Islet precursor cell (in vitro differentiated cells): ENCODE measurements at regions not wholly inside any gene's neighbourhood (a gene's known extent, or its start where the extent isn't known, plus 50 kb on each side); places are given as distances from the start of the nearest gene placed in this dataset.

Source experiments
- DNase-seq: peaks from one replicate; pipeline ENCODE4 v3.0.0-alpha.2; 2018

DNA sequence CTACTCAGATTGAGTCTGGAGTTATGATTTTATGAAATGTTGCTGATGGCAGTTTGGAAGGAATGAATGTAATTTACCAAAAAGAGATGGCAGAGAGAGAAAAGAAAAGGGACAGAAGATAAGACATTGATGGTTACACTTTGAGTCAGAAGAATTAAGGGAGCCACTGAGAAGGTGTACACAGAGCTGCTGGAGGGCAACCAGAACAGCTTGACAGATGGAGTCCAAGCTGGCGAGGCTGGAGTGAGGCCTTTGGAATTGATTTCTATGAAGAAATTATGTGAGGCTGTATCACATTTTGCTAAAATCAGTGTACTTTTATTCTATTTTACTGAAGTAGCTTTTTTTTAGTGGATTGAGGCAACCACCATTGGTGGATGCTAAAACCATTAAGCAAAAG, 740.5 kb downstream of the REEP3 start:
- DNase-seq: no peak

DNA sequence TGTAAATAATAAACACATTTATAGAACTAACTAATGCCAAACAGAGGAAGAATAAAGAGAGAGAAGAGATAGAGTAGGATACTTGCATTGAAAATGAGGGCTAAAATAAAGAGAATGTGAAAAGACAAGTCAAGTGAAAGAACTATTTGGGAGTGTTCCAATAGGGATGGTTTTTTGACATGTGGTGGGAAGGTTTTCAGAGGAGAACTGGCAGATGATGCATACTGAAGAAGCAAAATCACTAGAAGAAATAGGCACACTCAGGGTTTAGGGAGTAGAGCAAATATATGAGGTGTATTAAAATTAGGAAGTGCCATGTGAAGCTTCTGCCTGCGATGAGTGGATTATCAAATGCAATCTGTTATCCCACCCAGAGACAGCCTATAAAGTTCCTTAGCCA, 744.8 kb downstream of the REEP3 start:
- DNase-seq: no peak

DNA sequence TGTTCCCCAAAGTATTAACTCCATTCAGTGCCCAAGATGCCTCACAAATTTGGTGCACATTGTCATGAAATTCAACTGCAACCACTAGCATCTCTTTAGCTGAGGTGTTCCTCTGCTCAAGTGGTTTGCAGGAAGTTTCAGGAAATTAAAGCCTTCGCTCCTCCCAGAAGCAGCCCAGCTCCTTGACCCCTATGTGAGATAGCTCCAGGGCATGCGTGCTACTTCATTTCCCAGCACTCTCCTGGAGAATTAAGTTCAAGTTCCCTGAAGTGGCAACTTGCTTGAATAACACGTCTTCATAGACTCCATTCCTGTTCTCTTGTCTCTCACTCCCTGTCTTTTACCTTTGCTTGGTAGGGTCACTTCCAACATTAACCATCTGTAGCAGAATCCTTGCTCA, 750.3 kb downstream of the REEP3 start:
- no peak for DNase-seq

DNA sequence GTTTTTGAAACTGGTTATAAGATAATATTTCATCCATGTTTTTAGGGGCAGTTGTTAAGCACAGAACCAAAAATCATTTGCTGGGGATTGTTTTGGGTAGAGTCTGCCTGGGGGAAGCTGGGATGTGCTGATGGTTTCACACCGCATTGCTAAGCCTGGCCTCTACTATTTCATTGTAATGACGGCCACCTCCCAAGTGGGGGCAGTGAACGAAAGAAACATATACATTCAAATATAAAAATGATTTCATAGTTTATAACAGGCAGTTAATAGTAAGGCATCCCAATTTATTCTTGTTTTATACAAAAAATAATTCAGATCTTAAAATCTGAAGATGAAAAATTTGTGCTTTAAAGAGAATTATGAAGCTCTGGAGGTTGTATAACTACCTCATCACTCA, 750.8 kb downstream of the REEP3 start:
- DNase-seq: no peak

DNA sequence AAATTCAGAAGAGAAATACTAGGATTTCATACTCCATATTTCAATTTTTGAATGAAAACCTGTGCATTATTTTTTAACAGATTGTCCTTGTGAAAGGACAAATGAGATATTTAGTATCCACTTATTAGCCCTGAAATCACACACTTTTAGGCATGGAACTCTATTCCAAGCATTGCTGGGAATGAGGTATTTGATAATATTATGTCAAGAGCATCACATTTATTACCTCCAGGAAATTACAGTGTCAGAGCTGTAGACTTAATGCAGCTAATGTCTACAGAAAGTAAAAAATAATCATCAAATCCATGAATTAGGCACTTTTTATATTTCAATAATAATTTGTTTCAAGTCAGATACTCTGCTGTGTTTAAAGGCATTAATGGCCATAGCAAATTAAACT, 753.8 kb downstream of the REEP3 start:
- no peak for DNase-seq

DNA sequence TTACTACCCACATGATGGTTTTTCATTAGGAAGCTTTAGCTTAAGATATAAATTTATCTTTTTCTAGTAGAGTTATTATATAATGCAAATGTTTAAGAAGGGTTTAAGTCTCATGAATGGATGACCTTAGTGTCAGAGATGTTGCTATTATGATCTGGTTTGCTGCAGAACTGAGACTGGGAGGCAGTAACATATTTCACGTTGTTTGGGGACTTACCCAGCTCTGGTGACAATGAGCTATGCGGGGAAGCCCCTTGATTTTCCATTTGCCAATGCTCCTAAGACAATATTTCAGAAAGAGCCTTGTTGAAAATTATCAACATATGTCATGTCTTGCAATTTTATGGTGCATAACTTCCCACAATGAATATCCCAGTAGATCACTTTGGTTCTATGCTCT, 754.6 kb downstream of the REEP3 start:
- no peak for DNase-seq

DNA sequence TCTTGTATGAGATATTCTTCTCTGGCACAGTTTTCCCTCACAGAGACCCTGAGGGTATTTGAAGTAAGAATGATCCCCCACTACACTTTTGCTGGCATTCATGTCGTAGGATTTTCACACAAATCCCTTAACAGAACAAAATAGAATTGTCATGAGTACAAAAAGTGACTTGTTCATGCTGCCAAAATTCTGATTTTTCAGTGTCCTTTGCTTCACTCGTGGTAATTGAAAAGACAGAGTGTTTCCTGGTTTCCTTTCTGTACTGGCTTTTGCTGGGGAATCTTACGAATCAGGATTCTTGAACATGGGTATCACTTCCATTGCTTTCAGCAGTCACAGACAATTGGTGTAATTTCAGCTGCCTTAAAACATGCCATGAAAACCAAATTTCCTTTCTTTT, 756.3 kb downstream of the REEP3 start:
- no peak for DNase-seq

DNA sequence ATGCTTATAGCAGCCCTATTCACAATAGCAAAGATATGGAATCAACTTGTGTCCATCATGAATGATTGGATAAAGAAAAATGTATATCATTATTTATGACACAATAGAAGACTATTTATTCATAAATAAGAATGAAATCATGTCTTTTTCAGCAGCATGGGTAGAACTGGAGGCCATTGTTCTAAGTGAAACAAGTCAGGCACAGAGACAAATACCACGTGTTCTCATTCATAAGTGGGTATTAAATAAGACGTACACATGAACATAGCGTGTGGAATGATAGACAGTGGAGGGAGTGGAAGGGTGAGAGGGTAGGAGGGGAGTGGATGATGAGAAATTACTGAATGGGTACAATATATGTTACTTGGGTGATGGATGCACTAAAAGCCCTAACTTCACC, 762.4 kb downstream of the REEP3 start:
- no peak for DNase-seq

DNA sequence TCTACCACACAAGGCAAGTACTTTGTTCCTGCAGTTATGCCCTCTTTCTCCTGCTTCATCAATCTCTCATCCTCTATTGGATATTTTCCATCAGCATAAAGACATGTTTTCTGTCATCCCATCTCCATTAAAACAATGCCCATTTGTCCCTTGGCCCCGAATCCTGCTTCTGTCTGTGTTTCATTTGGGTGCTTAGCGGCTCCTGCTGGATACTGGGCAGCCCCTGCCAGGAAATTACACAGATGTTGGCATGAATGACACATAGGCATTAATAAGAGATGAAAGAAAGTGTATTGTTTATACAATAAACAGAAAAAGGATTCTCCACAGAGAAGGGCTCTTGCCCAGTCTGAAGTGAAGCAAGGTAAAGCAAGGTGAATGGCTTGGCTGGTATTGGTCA, 765.3 kb downstream of the REEP3 start:
- no peak for DNase-seq

DNA sequence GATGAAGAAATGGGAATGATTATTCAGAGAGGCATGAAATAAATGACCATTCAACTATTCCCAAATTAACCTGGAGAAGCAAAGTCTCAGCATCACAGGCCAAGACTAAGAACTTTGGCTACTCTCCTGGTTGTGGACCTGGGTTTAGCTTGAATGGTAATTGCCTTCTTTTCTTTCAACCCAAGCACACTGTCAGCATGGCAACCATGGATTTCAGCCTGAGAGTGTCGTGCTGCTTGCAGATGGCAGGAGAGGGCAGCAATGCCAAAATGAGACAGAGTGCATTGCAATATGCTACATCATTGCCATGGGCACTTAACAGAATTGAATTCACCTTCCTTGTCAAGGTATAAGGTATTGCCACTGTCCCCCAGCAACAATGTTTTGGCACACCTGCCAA, 767.2 kb downstream of the REEP3 start:
- DNase-seq: no peak

DNA sequence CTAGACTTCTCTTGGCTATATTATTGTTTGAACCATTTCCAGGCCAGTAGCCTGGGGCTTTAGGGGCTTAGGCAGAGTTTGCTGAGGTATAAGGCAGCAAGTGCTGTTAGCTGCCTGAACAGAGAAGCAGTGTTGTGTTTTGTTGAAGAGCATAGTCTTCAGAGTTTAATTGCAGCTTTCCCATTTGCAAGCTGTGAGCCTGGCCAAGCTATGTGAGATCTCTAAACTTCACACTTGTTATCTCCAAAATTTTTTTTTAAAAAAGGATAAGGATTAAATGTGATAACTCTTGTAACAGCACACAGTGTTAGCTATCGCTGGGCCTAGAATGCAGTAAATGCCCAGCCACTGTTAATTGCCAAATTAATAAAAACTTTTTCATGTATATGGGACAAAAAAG, 782.4 kb downstream of the REEP3 start:
- no peak for DNase-seq

DNA sequence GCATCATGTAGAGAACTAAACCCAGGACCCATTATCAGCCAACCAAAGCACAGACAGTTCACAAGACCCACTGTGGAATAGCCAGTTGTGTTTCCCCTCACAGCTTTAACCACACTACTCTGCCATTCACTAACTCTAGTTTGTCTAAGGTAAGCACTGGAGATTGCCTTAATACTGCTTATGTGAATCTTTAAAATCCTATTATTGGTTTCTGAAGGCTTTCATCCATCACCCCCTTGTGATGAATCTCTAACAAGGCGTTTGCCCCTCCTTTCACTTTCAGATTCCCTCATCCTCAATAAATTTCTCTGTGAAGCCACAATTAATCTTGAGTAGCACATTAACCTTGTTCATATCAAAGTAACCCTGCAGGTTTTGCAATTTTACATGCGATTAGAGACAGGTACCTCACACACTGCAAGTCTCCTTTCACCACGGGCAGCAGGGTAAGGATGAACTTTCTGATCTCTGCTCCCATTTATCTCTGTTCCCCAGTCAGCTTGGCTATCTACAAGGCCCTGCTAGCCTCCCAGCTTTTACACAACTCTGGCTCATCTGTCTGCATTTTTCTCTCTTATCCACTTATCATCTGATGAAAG, 785.6 kb downstream of the REEP3 start:
- no peak for DNase-seq

DNA sequence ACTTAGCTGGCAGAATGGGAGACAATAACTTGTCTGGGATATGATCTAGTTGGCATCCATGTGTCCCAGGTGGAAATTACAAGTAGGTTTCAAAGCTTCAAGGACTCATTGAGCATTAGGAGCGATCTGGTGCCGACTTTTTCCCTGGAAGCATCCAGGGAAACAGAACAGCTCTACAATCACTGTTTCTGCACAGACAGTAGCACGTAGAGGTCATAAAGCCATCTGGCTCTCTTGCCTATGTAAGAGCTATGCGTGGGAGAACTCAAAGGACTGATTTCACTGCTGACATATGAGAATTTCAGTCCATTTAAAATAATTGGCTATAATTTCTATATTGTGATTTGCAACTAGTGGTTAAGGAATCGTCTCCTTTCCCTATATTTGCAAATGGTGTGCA, 791.7 kb downstream of the REEP3 start:
- DNase-seq: no peak

DNA sequence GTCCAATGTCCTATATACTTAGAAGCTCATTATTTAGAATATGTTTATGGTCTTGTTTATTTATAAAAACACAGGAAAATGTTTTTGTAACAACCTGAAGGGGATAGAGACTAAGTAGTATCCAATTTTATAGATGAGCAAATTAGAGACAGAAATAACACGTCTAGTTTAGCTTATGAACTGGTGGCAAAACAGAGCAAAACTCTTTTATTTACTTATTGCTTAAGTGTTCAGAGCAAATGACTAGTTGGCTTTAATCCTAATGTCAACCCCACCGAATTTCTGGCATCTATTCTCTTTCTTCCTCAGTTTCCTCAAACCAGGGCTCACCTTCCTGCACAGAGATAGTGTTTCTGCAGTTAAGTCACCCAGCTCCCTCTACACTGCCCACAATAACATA, 792.8 kb downstream of the REEP3 start:
- DNase-seq: no peak

DNA sequence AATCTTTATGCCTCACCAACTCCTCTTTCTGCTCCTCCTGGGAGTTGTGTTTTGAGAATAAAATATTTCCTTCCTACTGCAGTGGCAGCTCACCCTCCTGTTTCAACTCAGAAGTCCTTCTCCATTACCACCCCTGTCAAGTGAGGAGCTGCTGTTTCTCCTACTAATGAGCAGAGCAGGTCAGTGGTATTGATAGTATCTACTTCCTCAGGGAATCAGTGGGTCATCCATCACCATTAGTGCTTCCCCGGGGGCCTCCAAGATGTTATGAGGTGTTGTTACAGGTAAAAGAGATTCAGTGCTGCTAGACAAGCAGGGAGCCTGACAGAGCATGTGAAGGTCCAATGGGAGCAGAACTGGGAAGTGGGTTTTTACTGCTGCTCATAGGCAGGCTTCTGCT, 795.2 kb downstream of the REEP3 start:
- DNase-seq: peak; percentile 96

DNA sequence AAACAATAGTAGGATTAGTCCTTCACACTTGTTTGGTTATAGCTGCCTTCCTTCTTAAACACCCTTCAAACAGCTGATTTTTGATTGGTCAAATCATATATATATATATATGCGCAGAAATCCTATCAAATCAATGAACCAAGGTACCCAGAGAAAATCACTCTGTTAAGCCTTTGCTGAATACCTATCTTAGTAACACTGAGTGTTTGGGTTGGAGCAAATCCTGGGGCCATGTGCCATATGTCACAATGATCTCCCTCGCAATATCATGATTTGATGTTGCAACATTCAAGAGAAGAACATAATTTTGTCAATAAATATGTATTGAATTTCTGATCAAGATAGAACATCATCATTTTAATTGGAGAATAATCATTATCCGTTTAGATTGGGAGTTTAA, 795.6 kb downstream of the REEP3 start:
- DNase-seq: no peak

DNA sequence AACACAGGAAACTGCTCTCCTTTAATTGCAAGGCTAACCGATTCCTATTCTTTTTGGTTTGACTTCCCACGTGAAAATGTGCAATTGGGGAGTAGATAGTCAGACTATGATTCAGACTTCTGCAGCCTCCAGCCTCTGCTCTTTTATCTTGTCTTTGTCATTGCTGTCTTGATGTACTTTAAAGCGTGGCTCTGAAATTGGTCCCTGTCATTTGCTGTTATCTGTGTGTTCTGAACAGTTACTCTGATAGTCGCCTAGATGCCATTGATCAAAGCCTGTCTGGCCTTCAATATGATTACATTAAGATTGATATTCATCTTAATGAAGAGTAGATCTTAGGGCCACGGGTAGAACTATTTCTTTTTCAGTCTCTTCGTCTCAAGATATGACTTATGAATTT, 799.2 kb downstream of the REEP3 start:
- peak; percentile 65 for DNase-seq

DNA sequence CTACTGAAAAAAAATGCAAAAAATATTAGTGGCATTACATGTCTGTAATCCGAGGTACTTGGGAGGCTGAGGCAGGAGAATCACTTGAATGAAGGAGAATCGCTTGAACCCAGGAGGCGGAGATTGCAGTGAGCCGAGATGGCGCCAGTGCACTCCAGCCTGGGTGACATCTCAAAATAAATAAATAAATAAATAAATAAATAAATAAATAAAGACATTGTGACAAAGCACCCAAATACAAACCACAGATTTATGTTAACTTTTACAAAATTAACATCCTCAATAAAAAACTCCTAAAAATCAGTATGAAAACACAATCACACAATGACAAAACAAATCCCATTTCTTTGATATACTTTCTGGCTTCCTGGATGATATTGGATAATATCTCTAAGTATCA, 808.3 kb downstream of the REEP3 start:
- DNase-seq: no peak

DNA sequence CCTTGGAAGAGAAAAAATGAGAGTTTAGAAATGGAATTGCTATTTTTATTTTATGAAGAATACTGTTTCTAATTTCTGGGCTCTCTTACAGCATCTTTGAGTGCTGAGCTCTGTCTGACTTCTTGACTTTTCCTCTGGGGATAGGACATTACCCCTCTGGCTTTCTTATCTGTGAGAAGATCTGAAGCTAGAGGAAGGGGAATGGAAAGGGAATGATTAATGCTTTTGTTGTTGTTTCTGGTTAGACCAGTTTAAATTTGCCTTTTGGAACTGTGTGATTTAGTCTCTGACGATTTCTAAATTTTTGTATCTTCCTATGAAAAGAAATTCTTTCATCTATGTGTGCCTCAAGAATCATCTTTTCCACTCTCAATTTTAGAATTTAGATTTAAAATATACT, 811.4 kb downstream of the REEP3 start:
- DNase-seq: no peak

DNA sequence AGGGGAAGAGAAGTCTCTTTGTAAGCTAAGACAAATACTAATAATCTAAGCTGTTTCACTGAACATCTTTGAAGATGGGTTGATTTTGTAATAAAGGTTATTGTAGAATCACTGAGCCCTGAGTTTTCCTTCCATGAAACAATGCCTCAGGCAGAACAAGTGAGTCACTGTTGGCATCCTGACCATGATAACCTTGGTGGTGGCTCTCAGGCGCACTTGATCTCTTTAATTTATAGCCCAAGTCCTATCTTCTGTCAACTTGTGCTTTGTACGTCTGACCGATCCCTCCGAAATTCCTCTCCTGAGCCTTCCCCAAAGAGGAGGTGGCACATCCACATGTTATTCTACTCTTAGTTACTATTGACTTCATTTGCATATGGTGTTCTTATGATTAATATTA, 812.9 kb downstream of the REEP3 start:
- no peak for DNase-seq

DNA sequence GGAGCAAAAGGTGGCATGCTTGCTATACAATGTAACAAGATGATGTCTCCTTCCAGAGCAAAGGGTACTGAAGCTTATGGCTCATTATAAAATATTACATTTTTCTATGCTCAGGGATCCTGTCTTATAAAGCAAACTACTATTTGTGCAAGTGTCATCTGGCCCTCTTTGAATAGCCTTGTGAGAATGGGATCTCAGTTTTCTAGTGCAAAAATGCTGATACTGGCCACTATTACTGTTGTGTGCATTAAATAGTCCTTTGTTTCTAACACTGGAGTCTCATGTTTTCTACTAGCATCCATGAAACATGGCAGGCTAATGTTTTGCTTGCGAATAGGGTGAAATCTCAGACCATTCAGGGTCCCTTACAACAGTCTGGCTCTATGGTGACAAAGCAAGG, 823.0 kb downstream of the REEP3 start:
- no peak for DNase-seq

DNA sequence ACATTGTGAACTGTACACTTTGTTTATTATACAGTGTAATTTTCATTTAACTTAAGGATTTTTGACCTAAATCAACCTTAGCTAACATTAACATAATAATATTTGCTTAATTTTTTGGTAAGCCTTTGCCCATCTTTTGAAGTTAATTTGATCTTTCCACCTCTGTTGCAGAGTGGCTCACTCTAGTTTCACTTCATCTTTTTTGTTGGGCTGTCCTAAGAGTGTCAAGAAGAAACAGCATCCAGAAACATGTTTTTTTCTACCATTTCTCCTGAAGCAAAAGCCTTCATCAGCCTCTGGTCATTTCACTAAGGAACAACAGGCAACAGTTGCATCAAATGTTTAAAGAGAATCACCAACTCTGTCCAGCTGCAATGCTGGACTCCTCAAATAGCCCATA, 824.7 kb downstream of the REEP3 start:
- no peak for DNase-seq

DNA sequence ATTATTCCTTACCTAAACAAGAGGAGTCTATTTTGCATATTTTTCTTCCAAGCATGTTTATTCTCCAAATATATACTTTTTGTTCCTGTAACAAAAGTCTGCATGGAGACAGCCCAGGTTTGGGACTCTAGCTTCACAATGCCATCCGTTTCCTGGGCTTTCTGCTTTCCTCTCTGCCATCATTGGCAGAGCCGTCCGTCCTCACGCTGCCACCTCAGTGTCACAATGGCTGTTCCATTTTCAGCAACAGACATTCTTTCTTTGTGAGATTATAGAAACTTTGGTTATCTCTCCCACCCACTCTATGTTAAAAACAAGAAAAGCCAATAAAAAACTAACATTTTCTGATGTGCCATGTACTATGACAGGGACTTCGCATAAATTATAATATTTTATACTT, 825.2 kb downstream of the REEP3 start:
- no peak for DNase-seq

DNA sequence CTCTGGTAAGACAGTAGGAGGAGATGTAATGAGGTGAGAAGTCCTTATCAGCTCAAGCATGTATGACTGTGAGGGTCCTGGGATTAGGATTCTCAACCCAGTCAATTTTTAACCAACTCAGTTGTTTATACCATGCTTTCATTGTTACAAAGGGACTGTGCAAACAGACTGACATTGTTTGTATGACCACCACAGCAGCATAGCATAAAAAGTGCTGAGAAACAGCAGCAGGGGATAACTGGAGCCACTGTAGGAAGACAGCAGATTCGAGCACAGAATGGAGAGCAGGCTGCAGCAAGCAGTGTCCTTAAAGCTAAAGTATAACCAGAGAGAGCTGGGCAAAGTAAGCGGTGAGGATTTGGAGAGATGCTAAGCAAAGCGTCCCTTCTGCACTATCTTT, 829.5 kb downstream of the REEP3 start:
- DNase-seq: peak; percentile 54

DNA sequence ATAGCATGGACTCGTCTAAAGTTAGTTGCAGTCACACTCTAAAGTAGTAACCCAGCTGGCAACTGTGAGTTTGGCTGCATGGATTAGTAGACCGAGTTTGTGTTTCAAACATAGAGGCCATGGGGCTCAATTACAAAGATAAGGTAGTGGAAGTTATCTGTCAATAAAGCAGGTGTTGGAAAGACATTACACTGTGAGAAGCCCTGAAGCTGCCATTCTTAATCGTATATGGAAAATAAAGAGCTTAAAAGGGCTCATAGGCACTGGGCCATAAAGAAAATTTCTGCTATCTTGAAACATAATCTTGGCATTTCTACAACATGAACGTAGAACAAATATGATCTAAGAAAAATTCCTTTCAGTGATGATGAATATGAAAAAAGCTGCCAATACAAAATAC, 837.7 kb downstream of the REEP3 start:
- DNase-seq: no peak

DNA sequence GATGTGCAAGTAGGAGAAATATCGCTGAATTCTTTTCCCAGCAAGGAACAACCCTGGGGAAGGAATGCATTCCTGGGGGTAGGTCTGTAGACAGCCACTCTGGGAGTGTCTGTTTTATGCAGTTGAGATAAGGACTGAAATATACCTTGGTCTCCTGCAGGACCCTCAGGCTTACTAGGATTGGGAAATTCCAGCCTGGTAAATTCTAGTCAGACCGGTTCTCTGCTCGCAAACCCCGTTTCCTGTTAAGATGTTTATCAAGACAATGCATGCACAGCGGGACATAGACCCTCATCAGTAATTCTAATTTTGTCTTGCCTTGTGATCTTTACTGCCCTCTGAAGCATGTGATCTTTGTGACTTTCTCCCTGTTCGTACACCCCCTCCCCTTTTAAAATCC, 839.0 kb downstream of the REEP3 start:
- peak; percentile 67 for DNase-seq
